ENCODE measurements at regions not wholly inside any gene's neighbourhood (a gene's known extent, or its start where the extent isn't known, plus 50 kb on each side); places are given as distances from the start of the nearest gene placed in this dataset.

DNA sequence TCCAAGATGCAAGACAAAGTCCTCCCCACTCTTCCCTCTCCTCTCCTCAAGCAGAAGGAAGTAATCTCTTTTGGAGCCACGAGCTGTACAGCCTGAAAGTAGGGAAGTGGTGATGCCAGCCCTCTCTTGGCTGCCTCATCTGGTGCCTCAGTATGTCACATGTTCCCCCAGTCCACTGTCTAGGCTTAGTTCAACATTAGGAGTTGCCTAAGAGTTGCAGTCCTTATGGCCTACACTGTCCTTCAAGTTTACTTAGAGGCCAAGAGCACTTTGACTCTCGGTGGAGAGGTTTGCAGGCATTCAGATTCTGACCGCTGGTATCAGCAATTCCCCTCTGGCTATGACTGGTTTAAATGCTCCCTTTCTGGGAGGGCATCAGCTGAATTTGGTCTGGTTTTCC is 735.6 kb downstream of the GLUD2 start:
- H2AFZ ChIP-seq (ENCODE audit: insufficient read depth, low read depth, low read length, poor library complexity, severe bottlenecking), result no peak overlapping the region
- DNase-seq, result no peak
- H3K36me3 ChIP-seq (replicated peaks in 1 of 2; ENCODE audit: control insufficient read depth in 1 of 2, insufficient read depth in 2 of 2, low read length in 2 of 2), result no peaks in the 10 kb centered on the region
- Mint-ChIP-seq H3K36me3 (no peaks in the 10 kb centered on the region), H3K9me3 (peaks cover 0 to 3% (median 2%) of the 10 kb centered on the region in 7 donors), H3K4me3 (no peak overlapping the region), H3K27ac (no peak overlapping the region), H3K27me3 (ENCODE audit: low read depth in 3 of 3) (peaks cover 0 to 1% (median 0%) of the 10 kb centered on the region in 3 donors), H3K4me1 (no peaks in the 10 kb centered on the region)
- H3K4me1 ChIP-seq (ENCODE audit: control insufficient read depth in 1 of 2, insufficient read depth in 2 of 2, low read length in 2 of 2), result no peaks in the 10 kb centered on the region
- intact Hi-C loops (cut with micrococcal nuclease), result no loop called here
- no peak overlapping the region for H3K27ac ChIP-seq (ENCODE audit: low read depth in 1 of 2, low read length in 2 of 2)
- H3K27me3 ChIP-seq (ENCODE audit: control insufficient read depth in 2 of 2, insufficient read depth in 2 of 2, low read length in 2 of 2), result no peaks in the 10 kb centered on the region
- no peak overlapping the region for H3K9ac ChIP-seq (ENCODE audit: insufficient read depth, low read length, poor library complexity, severe bottlenecking)
- TF ChIP-seq CTCF (IDR thresholded peaks at IDR 0.05), result no peak
- H3K9me3 ChIP-seq (replicated peaks in 1 of 2; ENCODE audit: control insufficient read depth in 1 of 2, insufficient read depth in 1 of 2, low read length in 2 of 2), result no peaks in the 10 kb centered on the region
- H4K20me1 ChIP-seq (ENCODE audit: insufficient read depth, low read length), result no peaks in the 10 kb centered on the region
- 100% methylated on average over 2 of the region's 3 CpGs for WGBS (ENCODE audit: insufficient coverage)
- H3K4me3 ChIP-seq (replicated peaks in 1 of 3; ENCODE audit: low read depth in 2 of 3, low read length in 3 of 3), result no peak overlapping the region
- no peak overlapping the region for H3K4me2 ChIP-seq (replicated peaks; ENCODE audit: extremely low read depth, low read length, poor library complexity, severe bottlenecking)
- H3K79me2 ChIP-seq (ENCODE audit: insufficient read depth, low read length), result no peaks in the 10 kb centered on the region

DNA sequence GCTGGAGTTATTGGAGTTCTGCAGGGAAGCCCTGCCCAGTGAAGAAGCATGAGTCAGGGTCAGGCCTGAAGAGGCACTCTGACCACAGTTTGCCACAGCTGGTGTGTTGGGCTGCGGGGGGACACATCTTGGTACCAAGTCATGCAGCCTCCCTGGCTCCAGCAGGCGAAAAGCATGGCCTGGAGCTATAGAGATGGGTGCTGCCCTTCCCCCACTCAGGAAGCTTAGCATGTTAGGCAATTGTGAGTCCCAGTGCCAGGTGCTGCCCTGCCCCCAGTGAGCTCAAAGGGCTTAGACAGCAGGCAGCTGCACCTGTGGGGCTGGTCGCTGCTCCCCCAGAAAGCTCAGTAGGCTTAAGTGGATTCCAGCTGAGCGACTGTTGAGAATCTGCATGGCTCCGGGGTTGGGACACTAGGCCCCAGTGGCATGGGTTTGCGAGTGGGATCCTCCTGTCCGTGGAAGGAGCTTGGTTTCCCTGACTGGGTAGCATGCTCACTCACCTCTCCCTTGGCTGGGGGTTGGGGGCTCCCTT is 755.5 kb downstream of the GLUD2 start:
- peaks cover 6 to 11% of the 10 kb centered on the region in 2 donors for H3K9me3 ChIP-seq (replicated peaks in 1 of 2; ENCODE audit: control insufficient read depth in 1 of 2, insufficient read depth in 1 of 2, low read length in 2 of 2)
- H3K9ac ChIP-seq (ENCODE audit: insufficient read depth, low read length, poor library complexity, severe bottlenecking), result no peak overlapping the region
- Mint-ChIP-seq H3K9me3 (peaks cover 0 to 6% (median 2%) of the 10 kb centered on the region in 7 donors), H3K36me3 (no peaks in the 10 kb centered on the region), H3K4me1 (no peaks in the 10 kb centered on the region), H3K27me3 (ENCODE audit: low read depth in 3 of 3) (no peaks in the 10 kb centered on the region), H3K27ac (no peak overlapping the region), H3K4me3 (no peak overlapping the region)
- H3K79me2 ChIP-seq (ENCODE audit: insufficient read depth, low read length), result no peaks in the 10 kb centered on the region
- TF ChIP-seq CTCF (IDR thresholded peaks at IDR 0.05), result no peak
- 57% methylated on average over 4 of the region's 7 CpGs for WGBS (ENCODE audit: insufficient coverage)
- H3K27me3 ChIP-seq (ENCODE audit: control insufficient read depth in 2 of 2, insufficient read depth in 2 of 2, low read length in 2 of 2), result no peaks in the 10 kb centered on the region
- no peaks in the 10 kb centered on the region for H4K20me1 ChIP-seq (ENCODE audit: insufficient read depth, low read length)
- H3K27ac ChIP-seq (ENCODE audit: low read depth in 1 of 2, low read length in 2 of 2), result no peak overlapping the region
- no peak overlapping the region for H2AFZ ChIP-seq (ENCODE audit: insufficient read depth, low read depth, low read length, poor library complexity, severe bottlenecking)
- no peak for DNase-seq
- intact Hi-C loops (cut with micrococcal nuclease), result no loop called here
- H3K36me3 ChIP-seq (replicated peaks in 1 of 2; ENCODE audit: control insufficient read depth in 1 of 2, insufficient read depth in 2 of 2, low read length in 2 of 2), result no peaks in the 10 kb centered on the region
- H3K4me2 ChIP-seq (replicated peaks; ENCODE audit: extremely low read depth, low read length, poor library complexity, severe bottlenecking), result no peak overlapping the region
- no peaks in the 10 kb centered on the region for H3K4me1 ChIP-seq (ENCODE audit: control insufficient read depth in 1 of 2, insufficient read depth in 2 of 2, low read length in 2 of 2)
- no peak overlapping the region for H3K4me3 ChIP-seq (replicated peaks in 1 of 3; ENCODE audit: low read depth in 2 of 3, low read length in 3 of 3)

Data from CD14-positive monocyte (primary cell).